ENCODE measurements at regions not wholly inside any gene's neighbourhood (a gene's known extent, or its start where the extent isn't known, plus 50 kb on each side); places are given as distances from the start of the nearest gene placed in this dataset.

DNA sequence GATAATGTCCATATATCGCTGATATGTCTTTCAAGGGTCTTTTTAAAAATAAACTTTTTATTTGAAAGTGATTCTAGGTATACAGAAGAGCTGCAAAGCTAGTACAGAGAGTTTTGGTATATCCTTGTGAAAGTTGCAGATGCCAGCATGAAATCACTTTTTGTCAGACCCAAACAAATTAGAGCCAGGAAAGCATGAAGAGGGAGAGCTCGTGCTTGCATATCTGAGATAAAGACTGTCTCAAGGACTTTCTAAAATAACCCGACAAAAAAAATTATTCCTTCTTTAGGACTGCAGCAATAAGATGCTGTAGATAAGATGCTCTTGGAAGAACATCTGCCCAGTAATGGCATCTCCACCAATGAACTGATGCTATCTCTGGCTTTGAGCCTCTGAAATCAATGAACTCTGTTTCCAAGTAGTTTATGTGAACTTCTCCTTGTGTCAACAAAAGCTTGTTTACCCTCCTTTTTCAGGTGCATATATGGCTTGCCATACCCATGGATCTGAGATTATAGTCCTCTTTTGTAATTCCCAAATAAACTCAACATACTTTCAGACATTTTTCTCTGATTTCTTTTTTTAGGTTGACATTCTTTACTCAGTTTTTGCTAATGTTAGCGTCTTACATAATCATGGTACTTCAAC is 774.6 kb upstream of the FAM98A start:
- DNase-seq (no peak), ATAC-seq (no peak)
- H3K4me1 ChIP-seq = no peaks in the 10 kb centered on the region
- no peaks in the 10 kb centered on the region for H3K36me3 ChIP-seq
- H3K9me3 ChIP-seq = no peaks in the 10 kb centered on the region
- H3K27ac ChIP-seq = no peak overlapping the region
- intact Hi-C loops (cut with DNase I) = no loop called here
- TF ChIP-seq POLR2A (IDR thresholded peaks at IDR 0.05) = no peak
- TF ChIP-seq, protein P1, sequence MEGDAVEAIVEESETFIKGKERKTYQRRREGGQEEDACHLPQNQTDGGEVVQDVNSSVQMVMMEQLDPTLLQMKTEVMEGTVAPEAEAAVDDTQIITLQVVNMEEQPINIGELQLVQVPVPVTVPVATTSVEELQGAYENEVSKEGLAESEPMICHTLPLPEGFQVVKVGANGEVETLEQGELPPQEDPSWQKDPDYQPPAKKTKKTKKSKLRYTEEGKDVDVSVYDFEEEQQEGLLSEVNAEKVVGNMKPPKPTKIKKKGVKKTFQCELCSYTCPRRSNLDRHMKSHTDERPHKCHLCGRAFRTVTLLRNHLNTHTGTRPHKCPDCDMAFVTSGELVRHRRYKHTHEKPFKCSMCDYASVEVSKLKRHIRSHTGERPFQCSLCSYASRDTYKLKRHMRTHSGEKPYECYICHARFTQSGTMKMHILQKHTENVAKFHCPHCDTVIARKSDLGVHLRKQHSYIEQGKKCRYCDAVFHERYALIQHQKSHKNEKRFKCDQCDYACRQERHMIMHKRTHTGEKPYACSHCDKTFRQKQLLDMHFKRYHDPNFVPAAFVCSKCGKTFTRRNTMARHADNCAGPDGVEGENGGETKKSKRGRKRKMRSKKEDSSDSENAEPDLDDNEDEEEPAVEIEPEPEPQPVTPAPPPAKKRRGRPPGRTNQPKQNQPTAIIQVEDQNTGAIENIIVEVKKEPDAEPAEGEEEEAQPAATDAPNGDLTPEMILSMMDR (IDR thresholded peaks at IDR 0.05) = no peak
- no peak overlapping the region for H3K4me3 ChIP-seq
- WGBS (ENCODE audit: insufficient coverage, low coverage, low lambda C conversion rate, missing lambda C conversion rate) = 30% methylated on average over 4 of the region's 4 CpGs
- H3K27me3 ChIP-seq = no peaks in the 10 kb centered on the region

DNA sequence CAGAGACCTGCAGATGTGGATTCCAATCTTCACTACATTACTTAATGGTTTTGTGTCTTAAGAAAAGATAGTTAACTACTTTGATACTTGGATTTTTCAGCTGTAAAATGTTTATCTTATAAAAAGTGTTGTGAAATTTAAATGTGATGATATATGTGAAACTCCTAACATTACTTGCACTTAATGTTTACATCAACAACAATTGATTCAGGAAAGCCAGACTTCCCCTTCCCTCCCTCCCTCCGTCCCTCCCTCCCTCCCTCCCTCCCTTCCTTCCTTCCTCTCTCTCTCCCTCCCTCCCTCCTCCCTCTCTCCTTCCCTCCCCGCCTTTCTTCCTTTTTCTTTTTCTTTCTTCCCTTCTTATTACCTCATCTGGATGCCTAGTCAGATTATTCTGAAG is 773.9 kb upstream of the FAM98A start:
- Histone ChIP-seq H3K9me3 (no peaks in the 10 kb centered on the region), H3K27me3 (no peaks in the 10 kb centered on the region), H3K27ac (no peak overlapping the region), H3K36me3 (no peaks in the 10 kb centered on the region), H3K4me3 (no peak overlapping the region), H3K4me1 (no peaks in the 10 kb centered on the region)
- no peak for DNase-seq
- 33% methylated on average over 2 of the region's 2 CpGs for WGBS (ENCODE audit: insufficient coverage, low coverage, low lambda C conversion rate, missing lambda C conversion rate)
- no peak for ATAC-seq
- intact Hi-C loops (cut with DNase I) = no loop called here
- TF ChIP-seq POLR2A (IDR thresholded peaks at IDR 0.05) = no peak
- TF ChIP-seq, protein P1 (IDR thresholded peaks at IDR 0.05) = no peak

DNA sequence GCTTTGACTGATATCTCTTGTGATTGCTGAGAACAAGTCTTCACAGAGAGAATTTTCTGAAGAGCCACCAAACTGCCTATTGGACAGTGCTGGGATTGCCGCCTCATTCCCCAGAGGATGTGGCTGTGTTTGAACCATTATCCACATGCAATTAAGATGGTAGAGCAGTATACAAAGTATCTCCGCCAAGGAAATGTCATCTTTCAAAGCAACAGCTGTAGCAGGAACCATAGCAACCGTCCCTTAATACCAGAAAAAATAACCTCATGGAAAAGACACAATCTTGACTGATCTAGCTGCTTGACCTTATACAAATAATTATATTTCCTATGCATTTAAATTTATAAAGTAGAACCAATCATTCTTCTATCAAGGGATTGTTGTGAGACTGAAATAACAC is 772.6 kb upstream of the FAM98A start:
- 46% methylated on average over 2 of the region's 3 CpGs for WGBS (ENCODE audit: insufficient coverage, low coverage, low lambda C conversion rate, missing lambda C conversion rate)
- no peak overlapping the region for H3K4me3 ChIP-seq

DNA sequence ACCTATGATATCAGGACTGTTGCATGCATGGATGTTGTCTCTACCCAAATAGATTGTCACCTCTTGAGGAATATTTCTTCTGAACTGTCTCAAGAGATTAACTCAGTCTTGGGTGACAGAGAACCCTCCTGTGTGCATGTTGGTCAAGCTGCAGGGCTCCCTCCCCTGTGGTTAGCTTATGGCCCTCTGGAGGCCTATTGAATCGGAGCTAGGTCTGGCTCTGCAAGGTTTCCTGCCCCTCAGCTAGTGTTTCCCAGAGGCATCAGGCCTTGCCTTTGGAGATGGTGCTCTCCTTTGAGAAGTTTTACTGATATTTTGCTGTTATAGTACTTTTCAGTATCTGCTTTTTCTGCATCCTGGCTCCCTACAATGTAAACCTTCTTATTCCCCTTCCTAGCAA is 769.2 kb upstream of the FAM98A start:
- DNase-seq (no peak), ATAC-seq (no peak)
- Histone ChIP-seq H3K27me3 (no peaks in the 10 kb centered on the region), H3K4me3 (no peak overlapping the region), H3K9me3 (no peaks in the 10 kb centered on the region), H3K4me1 (no peaks in the 10 kb centered on the region), H3K27ac (no peak overlapping the region), H3K36me3 (no peaks in the 10 kb centered on the region)
- intact Hi-C loops (cut with DNase I) = no loop called here
- 17% methylated on average over 1 of the region's 1 CpG for WGBS (ENCODE audit: insufficient coverage, low coverage, low lambda C conversion rate, missing lambda C conversion rate)
- TF ChIP-seq, protein P1 (IDR thresholded peaks at IDR 0.05) = no peak
- TF ChIP-seq POLR2A (IDR thresholded peaks at IDR 0.05) = no peak

More for the DNA sequence above, 772.6 kb upstream of the FAM98A start:
- Histone ChIP-seq H3K27ac (no peak overlapping the region), H3K9me3 (no peaks in the 10 kb centered on the region), H3K36me3 (no peaks in the 10 kb centered on the region), H3K4me1 (no peaks in the 10 kb centered on the region), H3K27me3 (no peaks in the 10 kb centered on the region)
- ATAC-seq = no peak
- DNase-seq = no peak
- intact Hi-C loops (cut with DNase I) = no loop called here
- TF ChIP-seq, protein P1 (IDR thresholded peaks at IDR 0.05) = no peak
- no peak for TF ChIP-seq POLR2A (IDR thresholded peaks at IDR 0.05)

DNA sequence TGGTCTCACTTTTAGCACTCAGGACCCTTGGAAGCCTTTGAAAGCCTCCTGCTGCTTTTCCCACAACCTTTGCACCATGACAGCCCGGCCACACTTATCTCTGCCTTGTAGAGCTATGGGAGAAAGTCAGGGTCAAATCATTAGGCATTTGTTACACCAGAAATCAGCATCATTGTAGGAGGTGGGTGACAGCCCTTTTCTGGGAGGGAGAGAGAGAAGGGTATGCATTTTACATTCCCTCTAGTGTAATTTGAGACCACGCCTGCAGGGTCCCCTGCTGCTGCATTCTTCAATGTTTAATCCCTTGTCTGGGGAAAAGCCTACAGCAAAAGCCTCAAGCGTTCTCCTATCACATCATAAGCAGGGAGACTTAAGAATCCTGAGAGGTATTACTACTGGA is 766.8 kb upstream of the FAM98A start:
- H3K9me3 ChIP-seq = no peaks in the 10 kb centered on the region
- intact Hi-C loops (cut with DNase I) = no loop called here
- TF ChIP-seq, protein P1 (IDR thresholded peaks at IDR 0.05) = no peak
- no peak overlapping the region for H3K27ac ChIP-seq
- ATAC-seq = no peak
- DNase-seq = no peak
- H3K36me3 ChIP-seq = no peaks in the 10 kb centered on the region
- WGBS (ENCODE audit: insufficient coverage, low coverage, low lambda C conversion rate, missing lambda C conversion rate) = 4% methylated on average over 3 of the region's 3 CpGs
- no peaks in the 10 kb centered on the region for H3K4me1 ChIP-seq
- no peak overlapping the region for H3K4me3 ChIP-seq
- no peaks in the 10 kb centered on the region for H3K27me3 ChIP-seq

Data from right lobe of liver (tissue), 6 donors.